GM13976 (cell line): ENCODE measurements at regions not wholly inside any gene's neighbourhood (a gene's known extent, or its start where the extent isn't known, plus 50 kb on each side); places are given as distances from the start of the nearest gene placed in this dataset.
"Not testable (repeated sequence)": the region's sequence is repeated elsewhere in the genome, so short reads cannot be mapped to it uniquely, and the experiment has no call there.

Source experiments
- DNase-seq: peaks from one replicate; pipeline ENCODE4 v3.0.0; 2012; ENCODE audit warnings: low spot score
- CTCF ChIP-seq: IDR thresholded peaks from 2 replicates; pipeline ENCODE4 v1.5.1; 2012; ENCODE audit warnings: borderline replicate concordance, mild to moderate bottlenecking; ENCODE audit not compliant: insufficient read depth; ENCODE audit errors: extremely low read depth, missing control alignments, control extremely low read depth
- in situ Hi-C: fragments of 300-500 bp; cut with MboI; formaldehyde crosslinking; loops from one replicate; pipeline ENCODE4 v1.12.0; 2022; ENCODE audit warnings: low sequenced_read_pairs, mixed read lengths, inconsistent platforms; ENCODE audit not compliant: unreplicated experiment

- TF ChIP-seq CTCF: no peak
- in situ Hi-C loops: no loop called here
- DNase-seq: no peak
Observed at GRCh38 chr2:65576861-65577601, 144.6 kb upstream of the SPRED2 start.

GRCh38 chr2:65576278-65576677 lies 143.9 kb upstream of the SPRED2 start:
- TF ChIP-seq CTCF: no peak
- in situ Hi-C loops: no loop called here
- no peak for DNase-seq

- DNase-seq: no peak
- no peak for TF ChIP-seq CTCF
- in situ Hi-C loops: no loop called here
Observed at GRCh38 chr2:65574993-65575392, 142.6 kb upstream of the SPRED2 start.

- not testable (repeated sequence) for DNase-seq
- in situ Hi-C loops: loop anchor here (10.0 kb wide), 1 partner anchor 504 kb away; no protein-coding TSS in a partner anchor
Observed at GRCh38 chr2:65568656-65569440, 136.4 kb upstream of the SPRED2 start.

GRCh38 chr2:65566617-65567016 lies 134.2 kb upstream of the SPRED2 start:
- no peak for DNase-seq
- no peak for TF ChIP-seq CTCF
- in situ Hi-C loops: loop anchor here (10.0 kb wide), 1 partner anchor 502 kb away; no protein-coding TSS in a partner anchor

GRCh38 chr2:65565681-65566080 lies 133.3 kb upstream of the SPRED2 start:
- in situ Hi-C loops: loop anchor here (10.0 kb wide), 1 partner anchor 501 kb away; no protein-coding TSS in a partner anchor
- TF ChIP-seq CTCF: no peak
- no peak for DNase-seq

GRCh38 chr2:65564299-65564698 lies 131.9 kb upstream of the SPRED2 start:
- no peak for TF ChIP-seq CTCF
- in situ Hi-C loops: loop anchor here (10.0 kb wide), 1 partner anchor 499 kb away; no protein-coding TSS in a partner anchor
- DNase-seq: no peak
